Chondrocyte (in vitro differentiated cells): ENCODE measurements at regions not wholly inside any gene's neighbourhood (a gene's known extent, or its start where the extent isn't known, plus 50 kb on each side); places are given as distances from the start of the nearest gene placed in this dataset.

ENCODE experiments used
- DNase-seq: peaks from one replicate; pipeline ENCODE4 v3.0.0; 2021; ENCODE audit warnings: mixed read lengths, low spot score
- H3K27ac Mint-ChIP-seq: one replicate; pipeline ENCODE4 v1.8.0; 2021; ENCODE audit warnings: mild to moderate bottlenecking, moderate library complexity, mixed read lengths; ENCODE audit not compliant: unreplicated experiment
- H3K27me3 Mint-ChIP-seq: 2 replicates; pipeline ENCODE4 v1.8.0; 2021; ENCODE audit warnings: low read depth, mixed read lengths
- H3K36me3 Mint-ChIP-seq: 2 replicates; pipeline ENCODE4 v1.8.0; 2021; ENCODE audit warnings: low read depth, mixed read lengths
- H3K4me1 Mint-ChIP-seq: 2 replicates; pipeline ENCODE4 v1.8.0; 2021; ENCODE audit warnings: low read depth, mild to moderate bottlenecking, mixed read lengths
- H3K4me3 Mint-ChIP-seq: one replicate; pipeline ENCODE4 v1.8.0; 2021; ENCODE audit warnings: mild to moderate bottlenecking, moderate library complexity, mixed read lengths; ENCODE audit not compliant: unreplicated experiment
- H3K9me3 Mint-ChIP-seq: 2 replicates; pipeline ENCODE4 v1.8.0; 2021; ENCODE audit warnings: low read depth, mixed read lengths
- TF ChIP-seq, protein P1 (sequence below): fragments of 200-600 bp; sonication (generic); IDR thresholded peaks from 2 replicates; pipeline ENCODE4 v1.5.0; 2021; ENCODE audit warnings: antibody characterized with exemption, mild to moderate bottlenecking, moderate library complexity

DNA sequence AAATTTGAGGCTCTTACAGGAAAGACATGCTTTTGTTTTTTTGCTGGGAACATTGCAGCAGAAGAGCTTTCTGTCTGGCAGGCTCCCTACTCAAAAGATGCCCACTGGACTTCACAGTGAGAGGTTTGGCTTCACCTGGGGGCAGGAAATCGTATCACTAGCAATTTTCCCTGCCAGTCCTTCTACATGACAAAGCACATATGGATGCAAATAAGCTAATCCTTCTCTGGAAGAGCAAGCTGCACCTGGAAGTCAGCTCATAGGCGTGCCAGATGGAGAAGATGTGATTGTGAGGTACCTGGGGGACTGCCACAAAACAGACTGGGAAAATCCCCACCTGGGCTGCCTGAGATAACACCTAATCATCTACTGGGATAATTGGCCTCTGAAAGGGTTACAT, 195.0 kb upstream of the CPHXL start:
- no peak overlapping the region for H3K27ac Mint-ChIP-seq
- peaks cover 6% of the 10 kb centered on the region for H3K27me3 Mint-ChIP-seq
- TF ChIP-seq, protein P1, sequence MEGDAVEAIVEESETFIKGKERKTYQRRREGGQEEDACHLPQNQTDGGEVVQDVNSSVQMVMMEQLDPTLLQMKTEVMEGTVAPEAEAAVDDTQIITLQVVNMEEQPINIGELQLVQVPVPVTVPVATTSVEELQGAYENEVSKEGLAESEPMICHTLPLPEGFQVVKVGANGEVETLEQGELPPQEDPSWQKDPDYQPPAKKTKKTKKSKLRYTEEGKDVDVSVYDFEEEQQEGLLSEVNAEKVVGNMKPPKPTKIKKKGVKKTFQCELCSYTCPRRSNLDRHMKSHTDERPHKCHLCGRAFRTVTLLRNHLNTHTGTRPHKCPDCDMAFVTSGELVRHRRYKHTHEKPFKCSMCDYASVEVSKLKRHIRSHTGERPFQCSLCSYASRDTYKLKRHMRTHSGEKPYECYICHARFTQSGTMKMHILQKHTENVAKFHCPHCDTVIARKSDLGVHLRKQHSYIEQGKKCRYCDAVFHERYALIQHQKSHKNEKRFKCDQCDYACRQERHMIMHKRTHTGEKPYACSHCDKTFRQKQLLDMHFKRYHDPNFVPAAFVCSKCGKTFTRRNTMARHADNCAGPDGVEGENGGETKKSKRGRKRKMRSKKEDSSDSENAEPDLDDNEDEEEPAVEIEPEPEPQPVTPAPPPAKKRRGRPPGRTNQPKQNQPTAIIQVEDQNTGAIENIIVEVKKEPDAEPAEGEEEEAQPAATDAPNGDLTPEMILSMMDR: no peak
- no peaks in the 10 kb centered on the region for H3K4me1 Mint-ChIP-seq
- no peaks in the 10 kb centered on the region for H3K9me3 Mint-ChIP-seq
- H3K4me3 Mint-ChIP-seq: no peak overlapping the region
- H3K36me3 Mint-ChIP-seq: no peaks in the 10 kb centered on the region
- DNase-seq: no peak

- TF ChIP-seq, protein P1: no peak
- H3K36me3 Mint-ChIP-seq: no peaks in the 10 kb centered on the region
- no peaks in the 10 kb centered on the region for H3K4me1 Mint-ChIP-seq
- DNase-seq: no peak
- peaks cover 6% of the 10 kb centered on the region for H3K27me3 Mint-ChIP-seq
- no peaks in the 10 kb centered on the region for H3K9me3 Mint-ChIP-seq
- no peak overlapping the region for H3K27ac Mint-ChIP-seq
- H3K4me3 Mint-ChIP-seq: no peak overlapping the region
Observed at GRCh38 chr16:75922250-75922649, 196.0 kb upstream of the CPHXL start.

GRCh38 chr16:75924397-75924796, 198.1 kb upstream of the CPHXL start:
- no peak for DNase-seq
- no peak overlapping the region for H3K27ac Mint-ChIP-seq

GRCh38 chr16:75927810-75928209, 201.5 kb upstream of the CPHXL start:
- DNase-seq: no peak
- Mint-ChIP-seq H3K27me3 (peaks cover 8% of the 10 kb centered on the region), H3K27ac (no peak overlapping the region), H3K36me3 (no peaks in the 10 kb centered on the region), H3K4me3 (no peak overlapping the region), H3K9me3 (peaks cover 7% of the 10 kb centered on the region), H3K4me1 (no peaks in the 10 kb centered on the region)
- TF ChIP-seq, protein P1: no peak

More at GRCh38 chr16:75924397-75924796, 198.1 kb upstream of the CPHXL start:
- no peaks in the 10 kb centered on the region for H3K36me3 Mint-ChIP-seq
- no peak overlapping the region for H3K4me3 Mint-ChIP-seq
- H3K9me3 Mint-ChIP-seq: no peaks in the 10 kb centered on the region
- H3K27me3 Mint-ChIP-seq: peaks cover 10% of the 10 kb centered on the region
- no peaks in the 10 kb centered on the region for H3K4me1 Mint-ChIP-seq
- TF ChIP-seq, protein P1: no peak

- peaks cover 8% of the 10 kb centered on the region for H3K27me3 Mint-ChIP-seq
- TF ChIP-seq, protein P1: no peak
- peaks cover 7% of the 10 kb centered on the region for H3K9me3 Mint-ChIP-seq
- H3K27ac Mint-ChIP-seq: no peak overlapping the region
- H3K4me1 Mint-ChIP-seq: no peaks in the 10 kb centered on the region
- no peak overlapping the region for H3K4me3 Mint-ChIP-seq
- H3K36me3 Mint-ChIP-seq: no peaks in the 10 kb centered on the region
- no peak for DNase-seq
Observed at GRCh38 chr16:75928295-75928694, 202.0 kb upstream of the CPHXL start.
